MCF 10A (cell line): ENCODE measurements at regions not wholly inside any gene's neighbourhood (a gene's known extent, or its start where the extent isn't known, plus 50 kb on each side); places are given as distances from the start of the nearest gene placed in this dataset.

Experiments used
- BruUV-seq: library from RNA; stranded (reverse); fragments of 400-500 nt; replicated peaks from 2 replicates; lab custom pipeline; 2021; lab: Mats Ljungman, UMichigan
- CTCF ChIA-PET: fragments of 300-600 bp; sonication (Branson Sonifier 250); formaldehyde crosslinking; extraction: SDS; loops from one replicate; lab custom pipeline; 2021; ENCODE audit warnings: antibody characterized with exemption, inconsistent platforms; lab: Yijun Ruan, JAX
- POLR2A ChIA-PET: fragments of 300-600, 350-650 bp; sonication (Branson Sonifier 250); formaldehyde crosslinking; extraction: SDS; loops from one replicate; lab custom pipeline; 2020; ENCODE audit warnings: antibody characterized with exemption, inconsistent platforms; lab: Yijun Ruan, JAX
- DNase-seq: peaks from one replicate; pipeline ENCODE4 v3.0.0-alpha.2; 2018; ENCODE audit not compliant: unreplicated experiment
- H3K27ac Mint-ChIP-seq: one replicate; pipeline ENCODE4 v1.8.0; 2022; ENCODE audit warnings: mild to moderate bottlenecking, low read depth, mixed read lengths; ENCODE audit not compliant: unreplicated experiment
- H3K27me3 Mint-ChIP-seq: one replicate; pipeline ENCODE4 v1.8.0; 2022; ENCODE audit warnings: mixed read lengths; ENCODE audit not compliant: insufficient read depth, unreplicated experiment
- H3K36me3 Mint-ChIP-seq: one replicate; pipeline ENCODE4 v1.8.0; 2022; ENCODE audit warnings: mild to moderate bottlenecking, moderate library complexity, mixed read lengths; ENCODE audit not compliant: insufficient read depth, unreplicated experiment
- H3K4me1 Mint-ChIP-seq: one replicate; pipeline ENCODE4 v1.8.0; 2022; ENCODE audit warnings: mixed read lengths; ENCODE audit not compliant: insufficient read depth, unreplicated experiment
- H3K4me3 Mint-ChIP-seq: one replicate; pipeline ENCODE4 v1.8.0; 2022; ENCODE audit warnings: mild to moderate bottlenecking, moderate library complexity, mixed read lengths; ENCODE audit not compliant: unreplicated experiment
- H3K9me3 Mint-ChIP-seq: one replicate; pipeline ENCODE4 v1.8.0; 2022; ENCODE audit warnings: mixed read lengths; ENCODE audit not compliant: unreplicated experiment
- intact Hi-C: fragments of 100-400 bp; cut with micrococcal nuclease; formaldehyde crosslinking; loops from 2 replicates; pipeline ENCODE4 v1.14.1; 2022
- TF ChIP-seq, protein P1 (sequence below): fragments of 200-600 bp; IDR thresholded peaks from one replicate; pipeline ENCODE4 v1.8.0; 2022; ENCODE audit warnings: antibody characterized with exemption, mild to moderate bottlenecking; ENCODE audit not compliant: unreplicated experiment

DNA sequence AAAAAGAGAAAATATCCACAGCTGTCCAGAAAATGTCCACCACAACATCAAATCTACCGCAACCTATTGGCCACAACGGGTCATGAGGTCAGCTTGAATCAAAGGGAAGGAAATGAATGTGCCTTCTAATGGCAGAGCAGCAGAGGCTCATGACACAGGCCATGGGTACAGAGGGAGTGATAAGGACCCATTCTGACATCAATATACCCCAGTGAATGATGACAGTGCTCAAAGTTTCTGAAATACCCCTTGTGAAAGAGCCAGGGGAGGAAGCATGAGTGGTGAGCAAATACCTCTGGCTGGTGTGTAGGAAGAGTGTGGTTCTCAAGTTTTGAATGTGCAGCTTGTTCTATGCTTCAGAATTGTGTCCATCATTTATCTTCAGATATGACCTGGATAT lies 348.2 kb downstream of the IRX1 start:
- H3K27me3 Mint-ChIP-seq, result no peaks in the 10 kb centered on the region
- intact Hi-C loops, result no loop called here
- POLR2A ChIA-PET, result no interaction called here
- no peaks in the 10 kb centered on the region for H3K4me1 Mint-ChIP-seq
- CTCF ChIA-PET, result interaction anchor here (0.6 kb wide), 1 partner anchor 85 kb away, joined by 7 read pairs; no protein-coding TSS in a partner anchor
- no peak for DNase-seq
- no peak overlapping the region for H3K4me3 Mint-ChIP-seq
- H3K27ac Mint-ChIP-seq, result no peak overlapping the region
- TF ChIP-seq, protein P1, sequence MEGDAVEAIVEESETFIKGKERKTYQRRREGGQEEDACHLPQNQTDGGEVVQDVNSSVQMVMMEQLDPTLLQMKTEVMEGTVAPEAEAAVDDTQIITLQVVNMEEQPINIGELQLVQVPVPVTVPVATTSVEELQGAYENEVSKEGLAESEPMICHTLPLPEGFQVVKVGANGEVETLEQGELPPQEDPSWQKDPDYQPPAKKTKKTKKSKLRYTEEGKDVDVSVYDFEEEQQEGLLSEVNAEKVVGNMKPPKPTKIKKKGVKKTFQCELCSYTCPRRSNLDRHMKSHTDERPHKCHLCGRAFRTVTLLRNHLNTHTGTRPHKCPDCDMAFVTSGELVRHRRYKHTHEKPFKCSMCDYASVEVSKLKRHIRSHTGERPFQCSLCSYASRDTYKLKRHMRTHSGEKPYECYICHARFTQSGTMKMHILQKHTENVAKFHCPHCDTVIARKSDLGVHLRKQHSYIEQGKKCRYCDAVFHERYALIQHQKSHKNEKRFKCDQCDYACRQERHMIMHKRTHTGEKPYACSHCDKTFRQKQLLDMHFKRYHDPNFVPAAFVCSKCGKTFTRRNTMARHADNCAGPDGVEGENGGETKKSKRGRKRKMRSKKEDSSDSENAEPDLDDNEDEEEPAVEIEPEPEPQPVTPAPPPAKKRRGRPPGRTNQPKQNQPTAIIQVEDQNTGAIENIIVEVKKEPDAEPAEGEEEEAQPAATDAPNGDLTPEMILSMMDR, result no peak
- no peaks in the 10 kb centered on the region for H3K9me3 Mint-ChIP-seq
- BruUV-seq, result no TSS peak
- H3K36me3 Mint-ChIP-seq, result no peaks in the 10 kb centered on the region

DNA sequence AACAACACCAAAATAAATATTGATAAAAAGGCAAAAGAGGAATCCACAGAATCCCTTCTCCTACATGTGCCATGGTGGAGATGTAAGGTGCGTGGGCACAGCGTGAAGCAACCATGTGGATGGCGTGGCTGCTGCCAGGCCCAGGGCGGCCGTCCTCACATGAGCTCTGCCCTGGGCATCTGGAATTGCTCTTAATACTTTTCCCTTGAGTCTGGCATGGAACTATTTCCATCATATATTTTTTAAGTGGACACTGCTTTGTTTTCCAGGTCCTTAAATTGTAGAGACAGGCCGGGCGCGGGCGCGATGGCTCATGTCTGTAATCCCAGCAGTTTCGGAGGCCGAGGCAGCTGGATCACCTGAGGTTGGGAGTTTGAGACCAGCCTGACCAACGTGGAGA lies 349.3 kb downstream of the IRX1 start:
- Mint-ChIP-seq H3K4me1 (no peaks in the 10 kb centered on the region), H3K27ac (no peak overlapping the region), H3K27me3 (no peaks in the 10 kb centered on the region), H3K36me3 (no peaks in the 10 kb centered on the region), H3K9me3 (no peaks in the 10 kb centered on the region), H3K4me3 (no peak overlapping the region)
- TF ChIP-seq, protein P1, result no peak
- DNase-seq, result no peak
- CTCF ChIA-PET, result interaction anchor here (0.6 kb wide), 1 partner anchor 10 kb away, joined by 5 read pairs; no protein-coding TSS in a partner anchor
- no TSS peak for BruUV-seq
- intact Hi-C loops, result no loop called here
- POLR2A ChIA-PET, result no interaction called here

DNA sequence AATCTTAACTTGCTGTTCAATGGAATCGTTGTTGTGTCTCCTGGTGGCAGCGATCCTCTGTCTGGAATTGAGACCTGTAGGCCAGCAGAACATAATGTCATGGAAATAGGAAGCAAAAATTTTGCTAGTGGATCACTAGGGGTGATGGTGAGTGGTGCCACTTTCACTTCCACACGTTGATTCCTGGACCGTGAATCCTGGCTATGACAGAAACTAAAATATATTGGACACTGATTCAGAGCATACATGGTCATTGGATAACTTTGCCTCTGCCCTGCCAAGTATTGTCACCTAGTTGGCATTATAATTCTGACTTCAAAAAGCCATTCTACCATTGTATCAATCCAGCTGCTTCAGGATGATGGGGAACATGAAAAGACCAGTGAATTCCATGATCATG lies 353.2 kb downstream of the IRX1 start:
- Mint-ChIP-seq H3K9me3 (no peaks in the 10 kb centered on the region), H3K4me1 (no peaks in the 10 kb centered on the region), H3K36me3 (no peaks in the 10 kb centered on the region), H3K4me3 (no peak overlapping the region), H3K27ac (no peak overlapping the region), H3K27me3 (no peaks in the 10 kb centered on the region)
- no TSS peak for BruUV-seq
- intact Hi-C loops, result no loop called here
- TF ChIP-seq, protein P1, result no peak
- POLR2A ChIA-PET, result no interaction called here
- CTCF ChIA-PET, result no interaction called here
- no peak for DNase-seq

DNA sequence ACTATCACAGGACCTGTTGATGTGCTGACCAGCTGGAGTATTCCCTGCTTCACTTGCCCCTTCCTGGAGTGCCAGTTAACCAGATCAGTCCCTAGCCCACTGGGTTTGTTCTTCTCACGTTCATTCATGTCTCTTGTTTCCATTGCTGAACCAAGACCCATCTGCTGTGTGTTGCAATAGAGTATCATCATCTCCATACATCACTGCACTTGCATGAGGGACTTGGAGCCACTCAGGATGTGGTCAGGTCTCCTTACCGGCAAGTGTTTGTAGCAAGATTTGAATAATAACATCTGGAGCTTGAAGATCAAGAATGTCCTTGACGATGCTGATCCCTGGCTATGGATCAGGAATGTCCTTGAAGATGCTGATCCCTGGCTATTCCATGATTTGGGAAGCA lies 358.6 kb downstream of the IRX1 start:
- POLR2A ChIA-PET, result no interaction called here
- intact Hi-C loops, result no loop called here
- Mint-ChIP-seq H3K36me3 (no peaks in the 10 kb centered on the region), H3K4me1 (no peaks in the 10 kb centered on the region), H3K27ac (no peak overlapping the region), H3K9me3 (peaks cover 27% of the 10 kb centered on the region), H3K4me3 (no peak overlapping the region), H3K27me3 (no peaks in the 10 kb centered on the region)
- no peak for DNase-seq
- TF ChIP-seq, protein P1, result no peak
- CTCF ChIA-PET, result no interaction called here
- BruUV-seq, result no TSS peak
